Stimulated activated naive CD4-positive, alpha-beta T cell treated with Interleukin-2 at 50 U/mL for 16 hours (primary cell): ENCODE measurements at regions not wholly inside any gene's neighbourhood (a gene's known extent, or its start where the extent isn't known, plus 50 kb on each side); places are given as distances from the start of the nearest gene placed in this dataset.
"Not testable (repeated sequence)": the region's sequence is repeated elsewhere in the genome, so short reads cannot be mapped to it uniquely, and the experiment has no call there.

Source experiments
- DNase-seq: peaks from one replicate; lab custom pipeline; 2025; lab: John Stamatoyannopoulos, UW

DNA sequence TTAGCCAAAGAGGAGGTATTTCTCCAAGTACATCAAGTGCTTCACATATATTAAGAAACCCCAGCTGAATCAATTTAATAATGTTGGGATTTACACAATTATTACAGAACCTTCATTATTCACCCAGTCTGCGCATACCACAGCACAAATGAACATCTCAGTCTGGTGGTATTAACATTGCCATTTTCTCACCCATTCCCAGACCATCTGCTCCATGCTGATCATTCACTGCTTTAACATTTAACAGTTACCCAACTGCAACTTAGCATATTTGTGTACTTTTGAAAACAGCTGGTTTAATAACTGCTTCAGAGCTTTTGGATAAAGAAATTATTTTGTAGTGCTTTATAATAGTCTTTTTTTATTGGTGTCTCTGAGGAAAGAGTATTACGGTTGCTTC is 1072.1 kb downstream of the NXPH1 start:
- DNase-seq, result no peak

DNA sequence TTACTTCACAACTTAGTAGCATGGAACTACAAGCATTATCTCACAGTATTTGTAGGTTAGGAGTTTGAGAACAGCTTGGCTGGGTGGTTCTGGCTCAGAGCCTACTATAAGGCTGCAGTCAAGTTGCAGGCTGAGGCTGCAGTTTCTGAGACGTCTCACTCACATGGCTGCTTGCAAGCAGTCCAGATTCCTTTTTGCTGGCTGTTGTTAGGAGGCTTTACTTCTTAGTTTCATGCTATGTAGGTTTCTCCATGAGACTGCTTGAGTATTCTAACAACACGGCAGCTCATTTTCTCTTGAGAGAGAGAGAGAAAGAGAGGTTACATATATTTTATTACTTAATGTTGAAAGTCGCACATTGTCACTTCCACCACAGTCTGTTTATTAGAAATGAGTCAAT is 1073.9 kb downstream of the NXPH1 start:
- DNase-seq, result no peak

DNA sequence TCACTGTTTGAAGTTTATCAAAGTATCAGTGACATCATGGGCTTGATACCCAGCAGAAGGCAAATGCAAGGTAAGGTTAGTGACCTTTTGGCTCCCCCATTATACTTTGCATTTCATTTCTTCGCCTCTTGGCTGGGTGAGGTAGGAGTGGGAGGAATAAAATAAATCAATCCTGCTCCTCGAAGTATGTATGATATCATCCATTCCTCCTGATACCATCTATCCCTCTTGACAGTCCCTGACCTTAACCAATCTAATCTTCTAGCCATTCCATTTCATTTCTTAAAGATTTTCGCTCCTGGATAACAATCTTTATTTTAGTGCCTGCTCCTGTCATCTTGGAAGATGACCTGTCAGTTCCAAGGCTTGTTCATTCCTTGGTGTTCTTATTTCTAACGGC is 1083.3 kb downstream of the NXPH1 start:
- DNase-seq, result no peak

- DNase-seq, result no peak
Measured at GRCh38 chr7:9523579-9523978, 1090.2 kb downstream of the NXPH1 start.

DNA sequence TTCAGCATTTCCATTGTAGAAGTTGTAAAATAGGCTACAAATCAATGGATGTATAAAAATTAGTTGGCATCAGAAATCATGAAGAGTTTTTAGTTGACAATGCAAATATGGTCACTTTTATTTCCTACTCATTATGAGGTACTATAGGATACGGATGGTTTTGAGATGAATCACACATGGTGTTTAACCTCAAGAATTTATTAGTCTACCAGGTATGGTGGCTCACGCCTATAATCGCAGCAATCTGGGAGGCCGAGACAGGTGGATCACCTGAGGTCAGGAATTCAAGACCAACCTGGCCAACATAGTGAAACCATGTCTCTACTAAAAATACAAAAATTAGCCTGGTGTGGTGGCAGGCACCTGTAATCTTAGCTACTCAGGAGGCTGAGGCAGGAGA is 1119.0 kb downstream of the NXPH1 start:
- DNase-seq, result not testable (repeated sequence)

DNA sequence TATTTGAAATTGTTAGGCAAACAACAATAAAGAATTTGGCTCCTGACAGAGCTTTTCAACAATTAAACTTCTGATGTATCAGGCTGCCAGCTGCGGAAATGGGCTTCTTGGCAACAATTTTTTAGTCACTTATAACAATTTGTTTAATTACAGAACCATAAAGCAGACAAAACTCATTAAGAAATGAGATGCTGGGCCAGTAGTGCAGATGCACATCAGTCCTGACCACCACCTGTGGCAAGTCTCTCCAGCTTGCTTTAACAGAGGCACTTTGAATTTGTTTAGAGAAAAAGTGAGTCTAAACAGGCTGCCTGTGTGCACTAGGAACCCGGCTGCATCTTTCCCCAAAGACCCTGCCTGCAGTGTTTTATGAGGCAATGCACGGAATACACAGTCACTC is 1124.4 kb downstream of the NXPH1 start:
- no peak for DNase-seq

DNA sequence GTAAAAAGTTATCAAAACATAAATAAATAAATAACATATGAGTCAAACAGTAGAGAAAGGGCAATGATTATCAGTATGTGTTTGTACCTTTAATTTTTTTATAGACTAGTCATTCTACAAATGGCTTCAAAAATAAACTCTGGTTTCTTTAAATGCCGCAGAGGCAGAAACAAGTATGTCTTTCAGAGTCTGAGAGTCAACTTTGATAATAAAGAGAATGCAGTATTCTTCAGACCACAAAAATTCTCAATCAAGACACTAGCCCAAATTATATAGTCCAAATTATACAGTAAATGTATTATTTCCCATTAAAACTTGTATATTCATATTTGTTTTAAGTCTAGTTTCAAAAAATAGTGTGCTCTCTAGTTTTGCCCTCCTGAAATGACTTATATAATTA is 1142.3 kb downstream of the NXPH1 start:
- no peak for DNase-seq

DNA sequence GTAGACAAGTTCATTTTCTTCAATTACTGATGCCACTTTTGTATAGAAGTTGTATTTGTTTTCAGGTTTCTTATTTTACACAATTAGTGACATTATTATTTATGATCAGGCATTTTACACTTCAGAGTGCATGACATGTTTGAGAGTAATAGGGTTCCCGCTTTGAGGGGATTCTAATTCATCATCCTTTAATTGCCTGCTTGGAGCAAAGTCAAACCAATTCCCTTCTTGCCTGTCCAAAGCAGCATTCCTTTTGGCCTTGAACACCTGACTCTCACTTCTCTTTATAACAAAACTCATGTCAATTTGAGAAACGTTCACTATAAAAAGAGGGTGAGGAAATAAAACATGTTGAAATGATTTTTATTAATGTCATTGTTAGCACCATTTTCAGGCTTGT is 1149.4 kb downstream of the NXPH1 start:
- DNase-seq, result no peak

DNA sequence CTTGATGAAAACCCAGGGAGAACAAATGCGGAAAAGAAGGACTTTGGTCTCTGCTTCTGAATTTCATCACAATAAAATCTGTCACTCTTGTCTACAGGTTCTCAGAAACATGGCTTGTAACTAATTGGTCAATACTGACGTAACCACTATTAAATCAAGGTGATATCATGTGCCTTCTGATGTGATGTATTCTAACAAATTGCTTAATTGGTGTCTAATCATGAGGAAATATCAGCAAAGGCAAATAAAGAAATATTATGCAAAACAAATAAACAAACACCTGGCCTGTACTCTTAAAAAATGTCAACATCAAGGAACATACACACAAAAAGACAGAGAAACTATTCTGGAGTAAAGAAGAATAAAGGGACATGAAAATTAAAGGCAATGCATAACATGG is 1165.0 kb downstream of the NXPH1 start:
- no peak for DNase-seq

GRCh38 chr7:9600974-9601373 is 1167.6 kb downstream of the NXPH1 start:
- no peak for DNase-seq

DNA sequence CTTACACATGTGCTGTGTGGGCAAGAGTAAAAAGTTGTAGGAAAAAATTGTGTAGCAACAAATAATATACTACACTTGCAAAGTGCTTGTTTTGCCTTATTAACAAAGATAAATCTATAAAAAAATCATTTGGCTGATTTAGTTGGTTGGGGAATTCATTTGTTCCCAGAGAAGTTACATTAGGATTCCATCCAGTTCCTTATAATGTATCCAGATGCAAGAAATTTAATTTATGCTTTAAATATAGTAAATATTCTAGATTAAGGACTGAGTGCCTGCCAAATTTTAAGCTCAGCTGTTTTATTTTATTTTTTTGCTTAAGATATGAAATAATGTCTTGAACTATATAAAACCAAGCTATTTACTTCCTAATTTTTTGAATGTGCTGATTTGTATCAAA is 1169.9 kb downstream of the NXPH1 start:
- no peak for DNase-seq

DNA sequence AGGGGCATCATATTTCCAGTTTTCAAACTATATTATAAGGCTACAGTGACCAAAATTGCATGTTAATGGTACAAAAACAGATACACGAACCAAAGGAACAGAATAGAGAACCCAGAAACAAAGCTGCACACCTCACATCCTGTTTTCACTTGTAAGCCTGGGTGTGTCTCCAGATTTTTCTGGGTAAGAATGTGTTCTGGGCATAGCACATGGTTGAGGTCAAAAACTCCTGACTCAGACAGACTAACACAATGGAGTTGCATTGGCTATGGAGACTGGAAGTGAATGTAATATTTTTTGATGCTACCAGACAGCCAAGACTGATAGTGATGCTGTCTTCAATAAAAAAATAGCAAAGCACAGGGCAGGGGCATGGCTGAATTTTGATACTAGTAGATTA is 1175.2 kb downstream of the NXPH1 start:
- DNase-seq, result no peak

- not testable (repeated sequence) for DNase-seq
Measured at GRCh38 chr7:9620899-9621298, 1187.5 kb downstream of the NXPH1 start.

- DNase-seq, result not testable (repeated sequence)
Measured at GRCh38 chr7:9621306-9621902, 1188.0 kb downstream of the NXPH1 start.

DNA sequence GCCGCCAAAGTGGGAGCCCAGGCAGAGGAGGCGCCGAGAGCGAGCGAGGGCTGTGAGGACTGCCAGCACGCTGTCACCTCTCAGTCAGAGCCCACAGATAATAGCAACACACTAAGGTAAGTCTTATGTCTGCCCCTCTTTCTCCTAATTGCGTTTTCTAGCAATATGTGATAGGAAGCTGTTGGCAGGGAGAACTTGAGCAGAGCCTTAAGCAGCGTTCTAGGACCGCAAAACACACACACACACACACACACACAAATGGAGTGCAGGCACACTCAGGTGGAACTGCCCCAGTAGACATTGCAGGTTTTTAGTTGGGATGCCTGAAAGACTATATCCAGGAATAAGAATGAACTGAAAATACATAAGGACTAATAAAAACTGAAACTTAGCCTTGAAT is 1188.5 kb downstream of the NXPH1 start:
- DNase-seq, result no peak

GRCh38 chr7:9625953-9626352 is 1192.5 kb downstream of the NXPH1 start:
- DNase-seq, result no peak

- DNase-seq, result no peak
Measured at GRCh38 chr7:9645756-9646155, 1212.3 kb downstream of the NXPH1 start.

- DNase-seq, result no peak
Measured at GRCh38 chr7:9657257-9657656, 1223.8 kb downstream of the NXPH1 start.

GRCh38 chr7:9671979-9672917 is 1238.8 kb downstream of the NXPH1 start:
- no peak for DNase-seq

GRCh38 chr7:9680713-9681112 is 1247.3 kb downstream of the NXPH1 start:
- no peak for DNase-seq

DNA sequence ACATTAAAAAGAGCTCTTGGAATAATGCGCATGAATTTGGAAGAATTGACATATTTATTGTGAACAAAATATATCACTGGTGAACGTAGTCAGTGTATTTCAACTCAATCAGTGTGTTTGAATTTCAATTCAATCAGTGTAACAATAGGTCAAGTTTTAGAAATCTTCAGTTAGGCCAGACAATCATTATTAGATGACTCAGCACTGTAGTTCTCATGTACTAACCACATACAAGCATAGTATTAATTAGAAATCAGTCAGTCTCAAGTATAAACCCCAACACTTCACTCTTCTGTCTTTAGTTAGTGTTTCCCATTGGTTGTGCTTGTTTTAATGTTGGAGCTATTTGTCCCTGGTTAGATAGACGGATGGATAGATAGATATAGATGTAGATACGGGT is 1247.9 kb downstream of the NXPH1 start:
- no peak for DNase-seq

GRCh38 chr7:9691286-9691685 is 1257.9 kb downstream of the NXPH1 start:
- DNase-seq, result no peak

GRCh38 chr7:9698375-9698774 is 1265.0 kb downstream of the NXPH1 start:
- no peak for DNase-seq

DNA sequence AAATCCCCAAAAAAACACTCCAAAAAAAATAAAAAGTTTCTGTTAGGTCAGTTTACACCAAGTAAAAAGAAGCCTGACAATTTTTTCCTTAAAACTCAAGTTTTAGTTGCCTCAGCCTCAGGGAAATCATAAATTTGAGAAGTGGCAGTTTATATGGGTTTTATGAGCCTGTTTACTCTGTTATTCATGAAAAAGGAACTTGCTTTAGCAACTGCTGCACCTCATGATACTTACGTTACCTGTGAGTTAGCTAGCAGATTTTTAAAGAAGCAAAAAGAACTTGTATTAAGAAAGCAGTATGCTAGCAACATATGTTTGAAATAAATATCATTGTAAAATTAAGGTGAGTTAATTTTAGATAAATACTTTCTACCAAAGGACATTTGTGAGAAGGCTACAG is 1264.5 kb upstream of the PHF14 start:
- DNase-seq, result no peak
